HCT116 (cell line): ENCODE measurements at regions not wholly inside any gene's neighbourhood (a gene's known extent, or its start where the extent isn't known, plus 50 kb on each side); places are given as distances from the start of the nearest gene placed in this dataset.

Experiments
- ATAC-seq: fragments of 200-7000 bp; cut with Tn5 transposase; 2 replicates; pipeline ENCODE4 v1.9.1; 2020; ENCODE audit warnings: mild to moderate bottlenecking, moderate library complexity
- BruUV-seq: library from RNA; stranded (reverse); fragments of 400-500 nt; replicated peaks from 2 replicates; lab custom pipeline; 2021; lab: Mats Ljungman, UMichigan
- CTCF ChIA-PET: fragments of 300-600 bp; sonication (Branson Sonifier 250); formaldehyde crosslinking; loops from one replicate; lab custom pipeline; 2021; ENCODE audit warnings: antibody characterized with exemption; lab: Charles Lee
- POLR2A ChIA-PET: fragments of 300-600, 350-600 bp; sonication (Branson Sonifier 250); formaldehyde crosslinking; loops from one replicate; lab custom pipeline; 2021; ENCODE audit warnings: antibody characterized with exemption; lab: Charles Lee
- RAD21 ChIA-PET, 2 experiments: fragments of 300-600 bp; sonication (Branson Sonifier 250); formaldehyde crosslinking; loops; one replicate each; lab custom pipeline; 2023; ENCODE audit warnings: low total read pairs in 2 of 2; ENCODE audit not compliant: uncharacterized antibody in 2 of 2, unreplicated experiment in 2 of 2, low non-redundant PET in 1 of 2; lab: Charles Lee
- DNase-seq: peaks from one replicate; pipeline ENCODE4 v3.0.0-alpha.2; 2010; ENCODE audit warnings: low read depth, low spot score
- H2AFZ ChIP-seq: fragments of 200-600 bp; shearing (Covaris generic), sonication (generic); 2 replicates; pipeline ENCODE4 v1.6.1; 2017; ENCODE audit warnings: low read depth, mixed run types, mixed read lengths, antibody characterized with exemption, low read length; ENCODE audit not compliant: poor library complexity, severe bottlenecking
- H3K27ac ChIP-seq: 2 replicates; pipeline ENCODE4 v1.5.1; 2012; ENCODE audit warnings: low read depth, low read length
- H3K27me3 ChIP-seq: fragments of 200-600 bp; sonication (generic); 2 replicates; pipeline ENCODE4 v1.6.1; 2016; ENCODE audit warnings: mixed run types, low read length, mixed read lengths; ENCODE audit not compliant: insufficient read depth
- H3K36me3 ChIP-seq, 2 experiments: fragments of 200-500 bp in 1 of 2; fragments of 200-600 bp in 1 of 2; sonication (Bioruptor generic) in 1 of 2; sonication (generic) in 1 of 2; 2 replicates each; pipeline versions ENCODE4 v1.5.1 to v1.6.1; 2014 to 2016; ENCODE audit warnings: low read length in 2 of 2, inconsistent platforms in 1 of 2, mixed read lengths in 1 of 2, mixed run types in 1 of 2; ENCODE audit not compliant: insufficient read depth in 2 of 2, control insufficient read depth in 1 of 2
- H3K4me1 ChIP-seq, 2 experiments: fragments of 200-600 bp in 1 of 2; sonication (generic) in 1 of 2; 2 replicates each; pipeline versions ENCODE4 v1.5.1 to v1.6.1; 2012 to 2017; ENCODE audit warnings: low read length in 2 of 2, inconsistent platforms in 1 of 2, mild to moderate bottlenecking in 1 of 2, mixed read lengths in 1 of 2, mixed run types in 1 of 2, moderate library complexity in 1 of 2; ENCODE audit not compliant: insufficient read depth in 2 of 2, control insufficient read depth in 1 of 2
- H3K4me2 ChIP-seq: fragments of 200-600 bp; sonication (generic); 2 replicates; pipeline ENCODE4 v1.6.1; 2017; ENCODE audit warnings: mixed run types, low read length, mixed read lengths
- H3K4me3 ChIP-seq, 2 experiments: fragments of 200-600 bp in 1 of 2; sonication (generic) in 1 of 2; replicated peaks in 1 of 2; 2 replicates each; pipeline ENCODE4 v1.5.1; 2011 to 2016; ENCODE audit warnings: low read length in 2 of 2, control low read depth in 1 of 2, low read depth in 1 of 2, mild to moderate bottlenecking in 1 of 2, mixed read lengths in 1 of 2, mixed run types in 1 of 2
- H3K79me2 ChIP-seq: fragments of 200-600 bp; sonication (generic); 2 replicates; pipeline ENCODE4 v1.6.1; 2017; ENCODE audit warnings: mild to moderate bottlenecking, mixed run types, low read length, moderate library complexity, mixed read lengths; ENCODE audit not compliant: insufficient read depth
- H3K9ac ChIP-seq: fragments of 200-600 bp; sonication (generic); 2 replicates; pipeline ENCODE4 v1.6.1; 2016; ENCODE audit warnings: low read length, mixed read lengths
- H3K9me2 ChIP-seq: fragments of 200-600 bp; sonication (generic), shearing (Covaris generic); 2 replicates; pipeline ENCODE4 v1.6.1; 2017; ENCODE audit warnings: mixed run types, mild to moderate bottlenecking, moderate library complexity; ENCODE audit not compliant: insufficient read depth
- H3K9me3 ChIP-seq, 2 experiments: fragments of 200-500 bp in 1 of 2; fragments of 200-600 bp in 1 of 2; sonication (Bioruptor generic) in 1 of 2; sonication (generic) in 1 of 2; 2 replicates each; pipeline ENCODE4 v1.6.1; 2014 to 2017; ENCODE audit warnings: low read length in 2 of 2, mixed read lengths in 2 of 2, inconsistent platforms in 1 of 2, low read depth in 1 of 2, mild to moderate bottlenecking in 1 of 2, mixed run types in 1 of 2, moderate library complexity in 1 of 2; ENCODE audit not compliant: control insufficient read depth in 1 of 2, insufficient read depth in 1 of 2
- H4K20me1 ChIP-seq: fragments of 200-600 bp; sonication (generic), shearing (Covaris generic); 2 replicates; pipeline ENCODE4 v1.6.1; 2017; ENCODE audit warnings: mixed run types, mild to moderate bottlenecking, moderate library complexity; ENCODE audit not compliant: insufficient read depth
- CBX3 ChIP-seq: IDR thresholded peaks from 2 replicates; pipeline ENCODE4 v1.6.1; 2012; ENCODE audit warnings: low read depth
- CEBPB ChIP-seq: IDR thresholded peaks from 2 replicates; pipeline ENCODE4 v1.6.1; 2012; ENCODE audit warnings: low read depth
- ELF1 ChIP-seq: IDR thresholded peaks from 2 replicates; pipeline ENCODE4 v1.6.1; 2012; ENCODE audit warnings: low read depth, borderline replicate concordance
- EZH2phosphoT487 ChIP-seq: fragments of 200-600 bp; IDR thresholded peaks from 2 replicates; pipeline ENCODE4 v1.6.1; 2018; ENCODE audit warnings: antibody characterized with exemption, borderline replicate concordance
- FOSL1 ChIP-seq: IDR thresholded peaks from 2 replicates; pipeline ENCODE4 v1.6.1; 2012; ENCODE audit warnings: low read depth
- JUND ChIP-seq: IDR thresholded peaks from 2 replicates; pipeline ENCODE4 v1.6.1; 2012
- POLR2A ChIP-seq: IDR thresholded peaks from 2 replicates; pipeline ENCODE4 v1.7.0; 2011; ENCODE audit warnings: borderline replicate concordance; ENCODE audit not compliant: insufficient read depth, insufficient read length; ENCODE audit errors: extremely low read depth
- SP1 ChIP-seq: IDR thresholded peaks from 2 replicates; pipeline ENCODE4 v1.6.1; 2012; ENCODE audit warnings: low read depth
- ZFX ChIP-seq: fragments of 450-650 bp; IDR thresholded peaks from 2 replicates; pipeline ENCODE4 v1.6.1; 2017
- ZNF274 ChIP-seq: fragments of 200-500 bp; sonication (Bioruptor generic); IDR thresholded peaks from 2 replicates; pipeline ENCODE4 v1.6.1; 2014; ENCODE audit warnings: mild to moderate bottlenecking, low read depth, low read length, inconsistent platforms
- intact Hi-C: fragments of 100-400 bp; cut with micrococcal nuclease; formaldehyde crosslinking; loops from 2 replicates; pipeline ENCODE4 v1.10.0; 2022
- TF ChIP-seq, protein P1 (sequence below): IDR thresholded peaks from 2 replicates; pipeline ENCODE4 v1.6.1; 2012; ENCODE audit warnings: low read depth

- CTCF ChIA-PET, result no interaction called here
Observed at GRCh38 chr4:29405116-29405515, 1315.1 kb upstream of the PCDH7 start.

More at GRCh38 chr4:29405116-29405515, 1315.1 kb upstream of the PCDH7 start:
- Histone ChIP-seq H3K79me2 (no peaks in the 10 kb centered on the region), H3K4me2 (no peak overlapping the region), H3K4me1 (no peaks in the 10 kb centered on the region), H3K27me3 (no peaks in the 10 kb centered on the region), H3K36me3 (no peaks in the 10 kb centered on the region), H3K9ac (no peak overlapping the region), H3K27ac (no peak overlapping the region), H2AFZ (no peak overlapping the region), H3K9me2 (no peaks in the 10 kb centered on the region; the same call in 1 of the 2 replicates), H3K9me3 (no peaks in the 10 kb centered on the region), H3K4me3 (no peak overlapping the region), H4K20me1 (no peaks in the 10 kb centered on the region)
- ChIA-PET RAD21 (no interaction called here), POLR2A (interaction anchor here (0.6 kb wide), 1 partner anchor 608 kb away, joined by 5 read pairs; no protein-coding TSS in a partner anchor)
- no peak for ATAC-seq
- DNase-seq, result no peak
- no peak for TF ChIP-seq POLR2A
- no peak for TF ChIP-seq EZH2phosphoT487
- TF ChIP-seq ZFX, result no peak
- no peak for TF ChIP-seq ELF1
- no peak for TF ChIP-seq FOSL1
- no peak for TF ChIP-seq CBX3
- no peak for TF ChIP-seq JUND
- TF ChIP-seq ZNF274, result no peak
- TF ChIP-seq CEBPB, result no peak
- TF ChIP-seq, protein P1, sequence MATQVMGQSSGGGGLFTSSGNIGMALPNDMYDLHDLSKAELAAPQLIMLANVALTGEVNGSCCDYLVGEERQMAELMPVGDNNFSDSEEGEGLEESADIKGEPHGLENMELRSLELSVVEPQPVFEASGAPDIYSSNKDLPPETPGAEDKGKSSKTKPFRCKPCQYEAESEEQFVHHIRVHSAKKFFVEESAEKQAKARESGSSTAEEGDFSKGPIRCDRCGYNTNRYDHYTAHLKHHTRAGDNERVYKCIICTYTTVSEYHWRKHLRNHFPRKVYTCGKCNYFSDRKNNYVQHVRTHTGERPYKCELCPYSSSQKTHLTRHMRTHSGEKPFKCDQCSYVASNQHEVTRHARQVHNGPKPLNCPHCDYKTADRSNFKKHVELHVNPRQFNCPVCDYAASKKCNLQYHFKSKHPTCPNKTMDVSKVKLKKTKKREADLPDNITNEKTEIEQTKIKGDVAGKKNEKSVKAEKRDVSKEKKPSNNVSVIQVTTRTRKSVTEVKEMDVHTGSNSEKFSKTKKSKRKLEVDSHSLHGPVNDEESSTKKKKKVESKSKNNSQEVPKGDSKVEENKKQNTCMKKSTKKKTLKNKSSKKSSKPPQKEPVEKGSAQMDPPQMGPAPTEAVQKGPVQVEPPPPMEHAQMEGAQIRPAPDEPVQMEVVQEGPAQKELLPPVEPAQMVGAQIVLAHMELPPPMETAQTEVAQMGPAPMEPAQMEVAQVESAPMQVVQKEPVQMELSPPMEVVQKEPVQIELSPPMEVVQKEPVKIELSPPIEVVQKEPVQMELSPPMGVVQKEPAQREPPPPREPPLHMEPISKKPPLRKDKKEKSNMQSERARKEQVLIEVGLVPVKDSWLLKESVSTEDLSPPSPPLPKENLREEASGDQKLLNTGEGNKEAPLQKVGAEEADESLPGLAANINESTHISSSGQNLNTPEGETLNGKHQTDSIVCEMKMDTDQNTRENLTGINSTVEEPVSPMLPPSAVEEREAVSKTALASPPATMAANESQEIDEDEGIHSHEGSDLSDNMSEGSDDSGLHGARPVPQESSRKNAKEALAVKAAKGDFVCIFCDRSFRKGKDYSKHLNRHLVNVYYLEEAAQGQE, result no peak
- no peak for TF ChIP-seq SP1
- no TSS peak for BruUV-seq
- intact Hi-C loops, result no loop called here
